IMR-90 (cell line): ENCODE measurements at regions not wholly inside any gene's neighbourhood (a gene's known extent, or its start where the extent isn't known, plus 50 kb on each side); places are given as distances from the start of the nearest gene placed in this dataset.

Experiments used
- ATAC-seq: fragments of 200-7000 bp; cut with Tn5 transposase; 2 replicates; pipeline ENCODE4 v1.9.1; 2020; ENCODE audit warnings: low read depth, mild to moderate bottlenecking, moderate library complexity
- BruUV-seq: library from RNA; stranded (reverse); fragments of 400-500 nt; replicated peaks from 2 replicates; lab custom pipeline; 2021; lab: Mats Ljungman, UMichigan
- CTCF ChIA-PET: fragments of 300-600 bp; formaldehyde crosslinking; extraction: SDS; loops from one replicate; lab custom pipeline; 2021; ENCODE audit warnings: antibody characterized with exemption; lab: Yijun Ruan, JAX
- POLR2A ChIA-PET: fragments of 300-600 bp; sonication (Branson Sonifier 250); formaldehyde crosslinking; loops from one replicate; lab custom pipeline; 2022; ENCODE audit warnings: antibody characterized with exemption; ENCODE audit not compliant: unreplicated experiment; lab: Charles Lee
- DNase-seq: peaks from one replicate; pipeline ENCODE4 v3.0.0; 2013
- H2AFZ ChIP-seq: replicated peaks from 2 replicates; pipeline ENCODE3; 2013; ENCODE audit warnings: low read length, mild to moderate bottlenecking; ENCODE audit not compliant: poor library complexity
- H2AK5ac ChIP-seq: 2 replicates; pipeline ENCODE4 v1.6.1; 2013; ENCODE audit warnings: low read depth, low read length, inconsistent platforms
- H2AK9ac ChIP-seq: replicated peaks from 2 replicates; pipeline ENCODE3; 2013; ENCODE audit warnings: mild to moderate bottlenecking, low read depth, low read length, moderate library complexity; ENCODE audit not compliant: poor library complexity
- H2BK120ac ChIP-seq: 2 replicates; pipeline ENCODE4 v1.6.1; 2013; ENCODE audit warnings: low read depth, low read length, inconsistent platforms
- H2BK15ac ChIP-seq: 3 replicates; pipeline ENCODE4 v1.6.1; 2013; ENCODE audit warnings: low read depth, low read length, inconsistent platforms
- H2BK20ac ChIP-seq: 2 replicates; pipeline ENCODE4 v1.6.1; 2013; ENCODE audit warnings: low read depth, mild to moderate bottlenecking, inconsistent platforms, low read length, moderate library complexity
- H2BK5ac ChIP-seq: 2 replicates; pipeline ENCODE4 v1.6.1; 2013; ENCODE audit warnings: mild to moderate bottlenecking, low read depth, low read length, inconsistent platforms; ENCODE audit not compliant: poor library complexity, severe bottlenecking
- H3K14ac ChIP-seq: replicated peaks from 2 replicates; pipeline ENCODE4 v1.6.1; 2013; ENCODE audit warnings: low read depth, low read length, inconsistent platforms
- H3K18ac ChIP-seq: 2 replicates; pipeline ENCODE4 v1.6.1; 2013; ENCODE audit warnings: low read depth, low read length, control low read depth
- H3K23ac ChIP-seq: 2 replicates; pipeline ENCODE4 v1.6.1; 2013; ENCODE audit warnings: low read depth, low read length, inconsistent platforms
- H3K27ac ChIP-seq: 2 replicates; pipeline ENCODE4 v1.5.1; 2013; ENCODE audit warnings: mild to moderate bottlenecking, control low read depth, low read length; ENCODE audit not compliant: insufficient read depth
- H3K27me3 ChIP-seq: 2 replicates; pipeline ENCODE4 v1.6.1; 2013; ENCODE audit warnings: low read length; ENCODE audit not compliant: control insufficient read depth, insufficient read depth
- H3K36me3 ChIP-seq: 2 replicates; pipeline ENCODE4 v1.6.1; 2013; ENCODE audit warnings: low read length, mixed read lengths; ENCODE audit not compliant: control insufficient read depth, insufficient read depth
- H3K4ac ChIP-seq: 2 replicates; pipeline ENCODE4 v1.6.1; 2013; ENCODE audit warnings: low read depth, low read length, inconsistent platforms
- H3K4me1 ChIP-seq: 2 replicates; pipeline ENCODE4 v1.6.1; 2013; ENCODE audit warnings: low read length, mixed read lengths; ENCODE audit not compliant: control insufficient read depth, insufficient read depth
- H3K4me2 ChIP-seq: 2 replicates; pipeline ENCODE4 v1.6.1; 2013; ENCODE audit warnings: low read depth, mild to moderate bottlenecking, control low read depth, low read length, moderate library complexity
- H3K4me3 ChIP-seq: 2 replicates; pipeline ENCODE4 v1.5.1; 2013; ENCODE audit warnings: low read depth, mild to moderate bottlenecking, control low read depth, low read length, moderate library complexity; ENCODE audit not compliant: insufficient read depth
- H3K56ac ChIP-seq: 2 replicates; pipeline ENCODE4 v1.6.1; 2013; ENCODE audit warnings: low read length, inconsistent platforms; ENCODE audit not compliant: insufficient read depth; ENCODE audit errors: extremely low read depth
- H3K79me1 ChIP-seq, 2 experiments: 2 replicates each; pipeline ENCODE4 v1.6.1; 2013; ENCODE audit warnings: low read length in 2 of 2, inconsistent platforms in 1 of 2, low read depth in 1 of 2
- H3K9ac ChIP-seq: 2 replicates; pipeline ENCODE4 v1.6.1; 2013; ENCODE audit warnings: low read depth, low read length, control low read depth
- H3K9me1 ChIP-seq: 2 replicates; pipeline ENCODE4 v1.6.1; 2013; ENCODE audit warnings: low read length, inconsistent platforms; ENCODE audit not compliant: insufficient read depth
- H3K9me3 ChIP-seq: 2 replicates; pipeline ENCODE4 v1.6.1; 2013; ENCODE audit warnings: low read length; ENCODE audit not compliant: control insufficient read depth, insufficient read depth
- H4K20me1 ChIP-seq: 2 replicates; pipeline ENCODE4 v1.6.1; 2013; ENCODE audit warnings: low read length, inconsistent platforms; ENCODE audit not compliant: insufficient read depth
- H4K5ac ChIP-seq: 2 replicates; pipeline ENCODE4 v1.6.1; 2013; ENCODE audit warnings: mild to moderate bottlenecking, low read depth, low read length, control low read depth
- H4K8ac ChIP-seq, 2 experiments: 2 replicates each; pipeline ENCODE4 v1.6.1; 2013; ENCODE audit warnings: low read depth in 2 of 2, low read length in 2 of 2, control low read depth in 1 of 2, inconsistent platforms in 1 of 2
- H4K91ac ChIP-seq: 2 replicates; pipeline ENCODE4 v1.6.1; 2013; ENCODE audit warnings: low read depth, low read length, inconsistent platforms; ENCODE audit not compliant: insufficient read depth
- CHD1 ChIP-seq: IDR thresholded peaks from 2 replicates; pipeline ENCODE4 v1.6.1; 2012; ENCODE audit warnings: low read depth, low read length, improper control_type of control experiment
- RAD21 ChIP-seq: IDR thresholded peaks from 2 replicates; pipeline ENCODE4 v1.6.1; 2012; ENCODE audit warnings: low read length, improper control_type of control experiment
- WGBS, 2 experiments: methylation state at CpG; one replicate each; pipeline versions ENCODE4 v1.1.5 to v1.1.7; 2013; ENCODE audit warnings: missing lambda C conversion rate in 2 of 2; ENCODE audit not compliant: insufficient read length in 1 of 2; ENCODE audit errors: extremely low coverage in 2 of 2; 5-methylcytosine and 5-hydroxymethylcytosine counted together
- dilution Hi-C: fragments of 300-500 bp; cut with HindIII; formaldehyde crosslinking; loops from one replicate; pipeline ENCODE4 v1.14.3; 2018; ENCODE audit warnings: low sequenced_read_pairs; ENCODE audit not compliant: unreplicated experiment
- in situ Hi-C: fragments of 300-500 bp; cut with MboI; formaldehyde crosslinking; loops from 3 replicates; pipeline ENCODE4 v1.14.3; 2019; ENCODE audit warnings: low sequenced_read_pairs, inconsistent platforms, mixed read lengths
- intact Hi-C: fragments of 100-400 bp; cut with micrococcal nuclease; formaldehyde crosslinking; loops from 2 replicates; pipeline ENCODE4 v1.10.0; 2022

- no peak overlapping the region for H3K23ac ChIP-seq
- no peak overlapping the region for H2BK5ac ChIP-seq
- H3K9me3 ChIP-seq = peaks cover 24% of the 10 kb centered on the region
- H2AK9ac ChIP-seq = no peak overlapping the region
- H2BK15ac ChIP-seq = no peak overlapping the region
- no peaks in the 10 kb centered on the region for H3K9me1 ChIP-seq
- H4K5ac ChIP-seq = no peak overlapping the region
- no peak overlapping the region for H3K56ac ChIP-seq
- H3K36me3 ChIP-seq = no peaks in the 10 kb centered on the region
- H2AFZ ChIP-seq = no peak overlapping the region
- dilution Hi-C loops (no loop called here), in situ Hi-C loops (no loop called here), intact Hi-C loops (no loop called here)
- no peak overlapping the region for H3K4me3 ChIP-seq
- no peaks in the 10 kb centered on the region for H3K27me3 ChIP-seq
- H2AK5ac ChIP-seq = no peak overlapping the region
- no peaks in the 10 kb centered on the region for H3K4me1 ChIP-seq
- WGBS, 2 experiments = no CpG with 5 or more reads among the region's 1 CpG
- ChIA-PET POLR2A (no interaction called here), CTCF (no interaction called here)
- H3K4me2 ChIP-seq = no peak overlapping the region
- no peak overlapping the region for H2BK120ac ChIP-seq
- no peak overlapping the region for H4K91ac ChIP-seq
- no peak overlapping the region for H3K4ac ChIP-seq
- no peak overlapping the region for H2BK20ac ChIP-seq
- H3K79me1 ChIP-seq = no peaks in the 10 kb centered on the region
- H3K14ac ChIP-seq = no peak overlapping the region
- H3K27ac ChIP-seq = no peak overlapping the region
- H3K9ac ChIP-seq = no peak overlapping the region
- no peak overlapping the region for H4K8ac ChIP-seq
- BruUV-seq = no TSS peak
- H4K20me1 ChIP-seq = no peaks in the 10 kb centered on the region
- H3K18ac ChIP-seq = no peak overlapping the region
- TF ChIP-seq CHD1 (no peak), RAD21 (no peak)
- DNase-seq (no peak), ATAC-seq (no peak)
These were observed 163.2 kb upstream of the GPR26 start for GRCh38 chr10:123502983-123503382.
